GM12874 (cell line): ENCODE measurements at regions not wholly inside any gene's neighbourhood (a gene's known extent, or its start where the extent isn't known, plus 50 kb on each side); places are given as distances from the start of the nearest gene placed in this dataset.

ENCODE experiments used
- TF ChIP-seq, protein P1 (sequence below): IDR thresholded peaks from 2 replicates; pipeline ENCODE4 v1.5.1; 2011; ENCODE audit warnings: low read depth, mild to moderate bottlenecking, control low read depth, low read length, moderate library complexity; ENCODE audit not compliant: insufficient read depth

- TF ChIP-seq, protein P1, sequence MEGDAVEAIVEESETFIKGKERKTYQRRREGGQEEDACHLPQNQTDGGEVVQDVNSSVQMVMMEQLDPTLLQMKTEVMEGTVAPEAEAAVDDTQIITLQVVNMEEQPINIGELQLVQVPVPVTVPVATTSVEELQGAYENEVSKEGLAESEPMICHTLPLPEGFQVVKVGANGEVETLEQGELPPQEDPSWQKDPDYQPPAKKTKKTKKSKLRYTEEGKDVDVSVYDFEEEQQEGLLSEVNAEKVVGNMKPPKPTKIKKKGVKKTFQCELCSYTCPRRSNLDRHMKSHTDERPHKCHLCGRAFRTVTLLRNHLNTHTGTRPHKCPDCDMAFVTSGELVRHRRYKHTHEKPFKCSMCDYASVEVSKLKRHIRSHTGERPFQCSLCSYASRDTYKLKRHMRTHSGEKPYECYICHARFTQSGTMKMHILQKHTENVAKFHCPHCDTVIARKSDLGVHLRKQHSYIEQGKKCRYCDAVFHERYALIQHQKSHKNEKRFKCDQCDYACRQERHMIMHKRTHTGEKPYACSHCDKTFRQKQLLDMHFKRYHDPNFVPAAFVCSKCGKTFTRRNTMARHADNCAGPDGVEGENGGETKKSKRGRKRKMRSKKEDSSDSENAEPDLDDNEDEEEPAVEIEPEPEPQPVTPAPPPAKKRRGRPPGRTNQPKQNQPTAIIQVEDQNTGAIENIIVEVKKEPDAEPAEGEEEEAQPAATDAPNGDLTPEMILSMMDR: no peak
These were observed 429.5 kb downstream of the ZNF521 start for GRCh38 chr18:24922491-24922890.

DNA sequence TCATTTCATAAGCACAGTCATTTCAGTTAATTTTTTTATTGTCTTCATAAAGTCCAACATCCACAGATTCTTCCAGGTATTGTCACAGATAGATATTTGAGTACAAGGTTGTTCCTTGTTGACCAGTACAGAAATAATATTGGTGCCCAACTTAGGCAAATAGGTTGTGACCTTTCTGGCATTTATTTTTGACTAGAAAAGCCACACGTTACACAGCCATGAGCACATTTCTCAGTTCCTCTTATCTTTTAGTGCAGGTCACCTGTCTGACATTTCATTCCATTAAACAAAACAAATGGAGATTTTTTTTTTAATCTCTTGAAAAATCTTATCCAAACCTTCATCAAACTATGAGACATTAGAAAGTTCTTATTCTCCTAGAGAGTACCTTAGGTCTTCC, 428.8 kb downstream of the ZNF521 start:
- TF ChIP-seq, protein P1: no peak

GRCh38 chr18:24924066-24924716, 427.8 kb downstream of the ZNF521 start:
- TF ChIP-seq, protein P1: no peak

- TF ChIP-seq, protein P1: no peak
These were observed 425.3 kb downstream of the ZNF521 start for GRCh38 chr18:24926649-24927048.

DNA sequence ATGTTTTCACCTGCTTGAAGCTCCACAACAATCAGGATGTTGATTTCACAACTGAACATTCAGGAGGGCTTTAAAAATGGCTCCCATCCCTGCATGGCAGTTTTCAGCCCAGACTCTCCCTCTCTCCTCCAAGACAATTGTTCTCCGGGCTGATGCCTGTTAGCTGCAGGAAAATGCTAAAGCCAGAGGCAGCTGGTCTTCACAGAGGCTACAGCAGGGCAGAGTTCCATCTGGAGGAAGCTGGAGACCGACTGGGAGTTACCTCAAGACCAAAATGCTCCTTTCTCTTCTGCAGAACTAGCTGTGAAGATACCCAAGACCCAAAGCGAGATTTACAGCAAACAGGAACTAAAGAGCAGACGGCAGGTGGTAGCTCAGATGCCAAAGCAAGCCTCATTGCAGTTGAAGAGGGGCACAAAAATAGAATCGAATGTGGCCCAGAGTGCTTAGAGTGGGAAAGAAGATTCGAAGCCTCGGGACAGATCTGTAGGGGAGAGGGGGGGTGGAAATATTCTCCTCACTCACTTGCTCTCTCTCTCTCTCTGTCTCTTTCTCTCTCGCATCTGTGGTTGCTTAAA, 423.6 kb downstream of the ZNF521 start:
- TF ChIP-seq, protein P1: no peak

GRCh38 chr18:24930478-24930877, 421.5 kb downstream of the ZNF521 start:
- TF ChIP-seq, protein P1: no peak

- TF ChIP-seq, protein P1: no peak
These were observed 421.0 kb downstream of the ZNF521 start for GRCh38 chr18:24930971-24931370.
